GM19452 (cell line): ENCODE measurements at regions not wholly inside any gene's neighbourhood (a gene's known extent, or its start where the extent isn't known, plus 50 kb on each side); places are given as distances from the start of the nearest gene placed in this dataset.
"Not testable (repeated sequence)": the region's sequence is repeated elsewhere in the genome, so short reads cannot be mapped to it uniquely, and the experiment has no call there.

Experiments used
- ATAC-seq: cut with Tn5 transposase; IDR thresholded peaks from one replicate; pipeline ENCODE4 v1.9.1; 2021; ENCODE audit not compliant: unreplicated experiment

DNA sequence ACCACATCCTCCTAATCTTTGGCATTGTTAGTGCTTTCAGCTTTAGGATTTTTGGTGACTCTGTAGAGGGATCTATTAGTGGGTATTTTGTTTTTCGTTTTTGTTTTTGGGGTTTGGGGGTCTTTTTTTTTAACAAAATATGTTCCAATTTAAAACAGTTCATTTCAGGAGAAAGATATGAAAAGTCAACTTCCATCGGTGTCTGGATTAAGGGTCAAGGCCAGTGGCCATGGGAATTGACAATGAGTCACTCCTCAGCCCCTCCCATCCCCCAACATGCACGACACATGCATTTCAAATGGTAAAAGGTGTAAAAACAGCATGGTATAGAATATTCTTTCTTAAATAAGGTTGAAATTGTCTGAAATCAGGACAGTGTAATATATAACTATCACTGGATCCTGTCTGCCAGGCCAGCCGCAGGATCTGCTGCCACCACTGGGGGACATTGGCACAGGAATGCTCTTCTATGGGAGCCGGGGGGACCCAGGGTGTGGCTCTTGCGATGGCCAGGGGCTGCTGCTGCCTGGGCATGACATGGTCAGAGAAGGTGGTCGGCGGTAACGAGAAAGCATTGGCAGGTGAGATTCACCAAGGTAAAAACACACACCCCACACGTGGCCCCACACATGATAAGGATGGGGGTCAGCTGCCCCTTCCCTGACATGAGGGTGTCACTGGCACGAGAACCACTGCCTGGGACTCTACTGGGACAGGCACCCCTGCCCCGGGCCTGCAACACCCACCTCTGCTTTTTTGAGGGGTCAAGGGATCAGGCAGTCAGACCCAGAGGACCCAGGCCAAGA lies 126.2 kb upstream of the KCTD7 start:
- ATAC-seq, result no peak

GRCh38 chr7:66503036-66503370 lies 125.7 kb upstream of the KCTD7 start:
- no peak for ATAC-seq

DNA sequence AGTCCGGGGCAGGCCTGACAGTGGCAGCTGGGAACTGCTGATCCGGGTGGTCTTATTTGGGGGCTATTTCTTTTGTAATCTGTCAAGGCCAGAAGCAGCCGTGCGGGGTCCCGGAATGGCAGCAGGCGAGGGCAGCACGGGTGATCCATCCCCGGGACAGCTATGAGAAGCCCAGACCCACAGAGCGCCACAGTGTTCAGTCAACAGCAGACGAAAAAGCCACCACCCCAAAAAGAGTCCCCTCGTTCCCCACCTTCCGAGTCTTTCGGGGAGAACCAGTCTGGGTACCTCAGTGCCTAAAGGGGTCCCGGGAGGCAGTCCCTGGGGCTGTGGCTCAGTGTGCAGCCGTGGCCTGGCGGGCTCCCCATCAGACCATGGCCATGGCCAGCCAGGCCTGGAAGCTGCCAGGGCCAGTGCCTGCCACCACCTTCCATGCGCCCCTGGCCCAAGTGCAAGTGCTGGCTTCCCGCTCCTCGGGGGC lies 125.1 kb upstream of the KCTD7 start:
- ATAC-seq, result no peak

GRCh38 chr7:66504131-66504530 lies 124.5 kb upstream of the KCTD7 start:
- no peak for ATAC-seq

- ATAC-seq, result no peak
These were observed 123.7 kb upstream of the KCTD7 start for GRCh38 chr7:66505009-66505408.

DNA sequence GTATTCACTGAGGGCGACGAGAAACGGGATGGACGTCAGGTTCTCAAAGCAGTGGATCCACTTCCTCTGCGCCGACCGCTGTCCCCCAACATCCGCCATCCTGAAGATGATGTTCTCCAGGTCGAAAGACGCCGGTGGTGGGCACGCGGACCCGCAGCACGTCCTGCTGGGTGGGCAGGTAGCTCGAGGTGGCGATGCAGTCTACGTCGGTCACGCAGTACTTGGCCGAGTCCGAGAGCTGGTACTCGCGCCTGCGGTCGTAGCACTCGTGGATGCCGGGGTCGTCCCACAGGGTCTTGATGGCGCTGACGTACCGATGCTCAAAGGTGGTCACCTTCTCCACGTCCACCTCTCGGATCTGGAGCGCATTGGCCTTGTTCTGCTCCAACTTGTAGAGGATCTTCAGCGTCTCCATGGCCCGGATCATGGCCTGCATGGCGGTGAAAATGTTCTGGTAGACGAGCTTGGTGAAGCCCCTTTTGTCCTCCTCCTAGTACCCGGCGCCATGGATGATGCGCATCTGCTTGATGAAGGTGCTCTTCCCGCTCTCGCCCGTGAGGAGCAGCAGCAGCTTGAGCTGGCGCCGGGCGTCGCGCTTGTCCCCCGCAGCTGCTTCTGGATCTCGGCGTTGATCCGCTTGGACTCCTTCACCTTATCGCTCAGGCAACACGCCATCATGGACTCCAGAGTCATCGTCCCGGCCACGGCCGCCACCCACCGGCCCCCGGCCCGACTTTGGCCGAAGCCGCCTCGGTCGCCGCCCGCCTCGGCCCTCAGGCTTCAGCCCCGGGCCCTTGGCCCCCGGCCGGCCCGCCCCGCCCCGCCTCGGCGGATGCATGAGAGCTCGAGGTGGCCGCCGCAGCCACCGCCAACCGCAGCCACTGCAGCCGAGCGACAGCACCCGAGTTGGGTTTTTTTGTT lies 122.9 kb upstream of the KCTD7 start:
- no peak for ATAC-seq

- ATAC-seq, result not testable (repeated sequence)
These were observed 122.0 kb upstream of the KCTD7 start for GRCh38 chr7:66506703-66507102.

DNA sequence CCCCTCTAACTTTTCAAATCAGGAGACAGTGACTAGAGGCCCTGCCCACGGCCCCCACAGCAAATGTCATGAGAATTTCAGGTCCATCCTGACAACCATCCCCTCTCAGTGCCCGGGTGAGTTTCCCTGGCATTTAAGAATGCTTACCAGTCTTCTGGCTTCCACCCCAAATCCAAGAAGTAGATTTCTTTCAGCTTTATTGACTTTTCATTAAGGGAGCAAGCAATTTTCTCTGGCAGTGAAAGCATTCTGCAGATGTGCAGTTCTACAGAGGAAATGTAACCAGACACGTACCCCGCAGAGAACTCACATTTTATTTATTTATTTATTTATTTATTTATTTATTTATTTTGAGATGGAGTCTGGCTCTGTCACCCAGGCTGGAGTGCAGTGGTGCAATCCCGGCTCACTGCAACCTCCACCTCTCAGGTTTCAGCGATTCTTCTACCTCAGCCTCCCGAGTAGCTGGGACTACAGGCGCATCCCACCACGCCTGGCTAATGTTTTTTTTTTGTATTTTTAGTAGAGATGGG lies 120.9 kb upstream of the KCTD7 start:
- ATAC-seq, result no peak

- ATAC-seq, result no peak
These were observed 120.2 kb upstream of the KCTD7 start for GRCh38 chr7:66508431-66508830.

DNA sequence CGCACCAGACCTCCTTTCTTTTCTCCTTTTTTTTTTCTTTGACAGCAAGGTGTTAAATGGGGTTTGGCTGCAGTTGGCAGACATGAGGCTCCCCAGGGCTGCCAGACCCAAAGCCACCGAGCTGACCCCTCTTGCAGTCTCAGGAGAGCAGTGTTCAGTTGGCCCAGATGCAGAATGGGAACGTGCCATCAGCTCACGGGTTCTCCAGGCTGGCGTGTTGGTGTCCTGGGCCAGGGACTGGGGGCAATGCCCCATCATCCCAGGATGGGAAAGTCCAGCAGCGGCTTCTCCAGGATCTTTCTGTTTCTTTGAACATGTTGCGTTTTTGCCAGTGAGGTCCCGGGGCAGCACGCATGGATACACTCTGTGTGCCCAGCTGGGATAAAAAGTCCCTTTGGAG lies 114.6 kb upstream of the KCTD7 start:
- ATAC-seq, result no peak

GRCh38 chr7:66517212-66517909 lies 111.3 kb upstream of the KCTD7 start:
- ATAC-seq, result no peak

DNA sequence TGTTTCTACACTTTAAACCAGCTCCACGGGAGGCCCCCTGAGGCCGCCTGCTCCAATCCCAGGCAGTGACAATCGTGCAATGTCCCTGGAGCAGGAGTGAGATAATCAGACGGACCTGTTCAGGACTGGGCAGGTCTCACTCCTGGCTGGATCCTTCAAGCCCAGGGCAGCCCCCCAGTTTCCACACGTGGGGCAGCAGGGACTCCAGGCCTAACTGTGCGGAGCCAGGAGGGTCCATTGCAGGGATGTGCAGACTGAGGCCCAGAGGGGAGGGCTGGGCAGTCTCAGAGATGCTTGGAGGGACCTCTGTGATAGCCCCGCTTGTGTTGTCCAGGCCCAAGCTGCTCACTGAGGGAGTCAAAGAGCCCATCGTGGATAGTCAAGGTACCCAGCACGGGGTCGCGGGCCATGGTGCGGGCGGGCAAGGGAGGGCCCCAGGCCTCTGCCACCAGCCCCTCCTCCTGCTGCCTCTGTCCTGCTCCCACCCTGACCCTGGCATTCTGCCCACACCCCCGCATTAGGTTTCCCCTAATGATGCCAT lies 110.5 kb upstream of the KCTD7 start:
- ATAC-seq, result no peak

- ATAC-seq, result no peak
These were observed 107.0 kb upstream of the KCTD7 start for GRCh38 chr7:66521675-66522074.

GRCh38 chr7:66522518-66522917 lies 106.2 kb upstream of the KCTD7 start:
- no peak for ATAC-seq

- no peak for ATAC-seq
These were observed 105.3 kb upstream of the KCTD7 start for GRCh38 chr7:66523409-66523808.

GRCh38 chr7:66524738-66525137 lies 103.9 kb upstream of the KCTD7 start:
- ATAC-seq, result no peak

DNA sequence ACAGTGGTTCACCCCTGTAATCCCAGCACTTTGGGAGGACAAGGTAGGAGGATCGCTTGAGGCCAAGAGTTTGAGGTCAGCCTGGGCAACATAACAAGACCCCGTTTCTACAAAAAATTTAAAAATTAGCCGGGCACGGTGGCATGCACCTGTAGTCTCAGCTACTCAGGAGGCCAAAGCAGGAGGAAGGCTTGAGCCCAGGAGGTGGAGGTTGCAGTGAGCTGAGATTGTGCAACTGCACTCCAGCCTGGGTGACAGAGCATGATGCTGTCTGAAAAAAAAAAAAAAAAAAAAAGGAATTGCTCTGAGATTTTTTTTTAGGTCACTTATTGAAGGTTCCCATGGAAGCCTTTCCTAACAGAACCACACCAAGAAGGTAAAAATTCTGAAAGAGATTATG lies 101.9 kb upstream of the KCTD7 start:
- ATAC-seq, result not testable (repeated sequence)

DNA sequence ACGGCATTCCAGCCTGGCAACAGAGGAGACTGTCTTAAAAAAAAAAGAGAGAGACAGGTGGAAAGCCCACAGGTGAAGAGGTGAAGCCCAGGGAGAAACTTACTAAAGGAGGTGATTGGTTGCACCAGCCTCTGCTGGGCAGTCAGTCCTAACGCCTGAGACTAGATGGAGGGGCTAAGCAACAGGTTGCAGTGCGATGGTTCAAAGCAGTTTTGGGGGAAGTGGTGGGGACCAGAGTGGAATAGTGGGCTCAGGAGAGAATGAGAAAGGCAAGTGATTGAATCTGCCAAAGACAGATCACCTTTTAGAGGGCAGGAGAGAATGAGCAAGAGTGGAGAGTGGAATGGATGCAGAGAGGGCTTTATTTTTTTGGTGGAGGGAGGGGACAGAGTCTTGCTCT lies 100.0 kb upstream of the KCTD7 start:
- ATAC-seq, result no peak

DNA sequence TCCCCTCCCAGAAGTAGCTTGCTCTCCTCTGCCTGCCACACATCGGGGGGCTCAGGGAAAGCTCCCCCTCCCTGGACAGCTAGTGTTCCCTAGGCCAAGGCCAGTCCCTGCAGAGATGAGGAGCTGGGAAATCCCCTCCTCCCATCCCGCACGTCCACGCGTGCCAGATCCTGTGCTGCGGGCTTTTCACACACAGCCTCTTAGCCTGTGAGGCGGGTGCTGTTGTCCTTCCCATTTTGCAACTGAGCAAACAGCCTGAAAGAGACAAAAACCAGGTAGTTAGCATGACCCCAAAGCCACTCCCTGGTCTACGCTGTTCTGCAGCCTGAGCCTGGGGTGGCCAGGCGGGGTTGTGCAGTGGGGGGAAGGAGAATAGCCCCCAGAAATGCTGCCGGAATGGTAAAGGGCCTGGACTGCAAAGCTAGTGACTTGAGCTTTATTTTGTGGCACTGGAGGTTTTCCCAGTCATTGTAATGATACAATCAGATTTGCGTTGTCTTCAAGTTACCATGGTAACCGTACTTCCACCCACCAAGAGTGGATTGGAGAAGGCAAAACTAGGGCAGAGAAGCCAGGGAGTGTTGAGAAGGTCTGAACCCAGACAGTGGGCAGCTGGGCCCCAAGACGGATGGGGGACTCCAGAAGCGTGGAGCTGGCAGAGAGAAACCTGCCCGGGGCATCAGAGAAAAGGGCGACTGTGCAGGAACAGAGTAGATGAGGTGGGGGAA lies 98.6 kb upstream of the KCTD7 start:
- ATAC-seq, result no peak
